Activated T-cell treated with anti-CD3 and anti-CD28 coated beads for 4 hours (primary cell): ENCODE measurements at regions not wholly inside any gene's neighbourhood (a gene's known extent, or its start where the extent isn't known, plus 50 kb on each side); places are given as distances from the start of the nearest gene placed in this dataset.

Experiments
- DNase-seq: peaks from one replicate; pipeline ENCODE4 v3.0.0-alpha.2; 2020

- DNase-seq = no peak
These were observed 472.0 kb upstream of the CNTNAP2 start for GRCh38 chr7:145644426-145645134.

DNA sequence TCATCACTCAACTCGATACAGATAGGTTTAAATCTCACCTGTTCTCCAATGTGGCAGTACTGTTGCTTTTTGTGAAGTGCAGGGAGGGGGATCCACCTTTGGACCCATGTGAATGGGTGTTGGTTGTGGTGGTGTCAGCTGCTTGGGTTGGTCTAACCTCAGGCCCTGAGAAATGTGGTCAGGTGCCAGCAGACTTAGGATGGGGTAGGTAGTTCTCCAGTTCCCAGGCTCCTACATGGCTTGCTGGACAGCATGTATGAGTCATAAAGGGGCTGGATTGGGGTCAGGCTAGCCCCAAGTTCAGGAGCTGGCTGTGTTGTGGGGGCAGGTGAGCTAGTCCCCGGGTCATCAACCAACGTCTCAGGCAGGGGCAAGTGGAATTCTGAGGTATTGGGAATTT lies 472.6 kb upstream of the CNTNAP2 start:
- no peak for DNase-seq

- DNase-seq = no peak
These were observed 483.1 kb upstream of the CNTNAP2 start for GRCh38 chr7:145633513-145633912.

DNA sequence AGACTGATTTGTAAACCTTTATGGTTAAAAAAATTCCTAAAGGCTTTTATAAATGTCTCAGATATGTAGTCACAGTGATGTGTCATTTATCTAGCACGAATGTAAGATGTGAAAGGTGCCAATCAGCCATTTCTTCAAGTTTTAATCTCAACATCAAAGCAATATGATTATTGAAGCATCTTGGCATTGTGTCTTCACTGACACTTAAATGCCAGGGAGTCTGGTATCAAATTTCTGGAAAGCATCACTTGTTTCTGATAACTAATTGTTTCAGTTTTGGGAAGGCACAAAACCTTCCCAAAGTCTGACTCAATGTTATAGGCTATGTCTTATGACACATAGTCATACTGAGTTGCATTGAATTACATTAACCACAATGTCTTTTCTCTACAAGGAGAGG lies 492.0 kb upstream of the CNTNAP2 start:
- DNase-seq = no peak

- no peak for DNase-seq
These were observed 510.6 kb upstream of the CNTNAP2 start for GRCh38 chr7:145605963-145606362.

DNA sequence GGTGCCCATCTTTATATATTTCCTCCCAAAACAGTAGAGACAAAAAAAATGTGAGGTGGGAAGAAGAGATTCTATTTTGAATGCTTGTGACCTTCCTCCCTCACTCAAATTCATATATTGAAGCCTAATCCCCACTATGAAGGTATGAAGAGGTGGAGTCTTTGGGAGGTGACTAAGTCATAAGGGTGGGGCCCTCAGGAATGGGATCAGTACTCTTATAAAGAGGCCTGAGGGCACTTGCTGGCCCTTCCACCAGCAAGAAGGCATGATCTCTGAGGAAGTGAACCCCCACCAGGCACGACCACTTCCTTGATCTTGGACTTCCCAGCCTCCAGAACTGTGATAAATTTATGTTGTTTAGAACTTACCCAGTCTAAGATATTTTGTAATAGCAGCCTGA lies 517.2 kb upstream of the CNTNAP2 start:
- DNase-seq = no peak

- DNase-seq = no peak
These were observed 532.2 kb upstream of the CNTNAP2 start for GRCh38 chr7:145584401-145584800.

- no peak for DNase-seq
These were observed 533.8 kb upstream of the CNTNAP2 start for GRCh38 chr7:145582742-145583303.

- no peak for DNase-seq
These were observed 558.8 kb upstream of the CNTNAP2 start for GRCh38 chr7:145557805-145558204.

- DNase-seq = no peak
These were observed 573.4 kb upstream of the CNTNAP2 start for GRCh38 chr7:145543242-145543641.

GRCh38 chr7:145539910-145540309 lies 576.7 kb upstream of the CNTNAP2 start:
- DNase-seq = no peak

GRCh38 chr7:145534301-145534700 lies 582.3 kb upstream of the CNTNAP2 start:
- DNase-seq = no peak

GRCh38 chr7:145520284-145520683 lies 596.3 kb upstream of the CNTNAP2 start:
- no peak for DNase-seq

DNA sequence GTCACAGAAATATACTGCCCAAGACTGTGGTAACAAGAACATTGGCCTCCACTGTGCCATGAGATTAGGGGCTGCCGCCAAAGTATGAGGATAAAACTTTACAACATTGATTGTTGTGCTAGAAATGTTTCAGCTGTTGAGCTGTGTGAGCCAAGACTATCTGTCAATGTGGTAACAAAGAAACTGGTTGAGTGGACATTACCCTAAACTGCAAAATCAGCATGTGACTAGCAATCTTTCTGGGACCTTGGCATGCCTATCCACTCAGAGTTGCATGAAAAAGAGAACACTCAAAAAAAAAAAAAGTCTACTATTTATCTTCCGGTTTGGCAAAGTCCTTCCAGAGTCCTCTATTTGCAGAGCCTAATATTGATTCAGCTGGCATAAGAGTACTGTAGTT lies 605.6 kb upstream of the CNTNAP2 start:
- no peak for DNase-seq

DNA sequence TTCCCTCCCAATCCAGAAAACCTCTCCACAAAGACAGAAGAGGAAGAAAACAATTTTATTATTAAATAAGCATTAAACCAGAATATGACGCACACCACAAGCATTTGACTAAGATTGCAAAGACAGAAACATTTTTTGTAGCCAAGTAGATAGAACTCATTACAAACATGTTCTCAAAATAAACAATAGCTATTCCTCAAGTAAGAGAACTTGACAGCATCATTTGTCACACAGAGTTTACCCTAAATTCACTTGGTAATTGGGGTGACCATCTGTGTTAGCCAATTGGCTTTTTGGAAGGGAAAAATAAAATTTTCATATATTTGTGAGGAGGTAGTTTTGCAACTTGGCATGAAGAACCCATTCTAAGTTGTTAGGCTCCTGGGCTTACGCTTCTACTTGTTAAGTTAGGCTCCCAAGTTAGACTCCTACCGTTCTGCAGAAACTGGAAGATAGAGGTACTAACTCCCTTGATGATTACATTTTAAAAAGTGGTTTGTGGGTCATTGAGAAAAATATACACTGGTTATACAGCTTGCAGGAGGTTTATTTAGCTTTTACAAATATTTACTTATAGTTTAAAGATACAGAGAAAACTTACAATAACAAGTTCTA lies 618.6 kb upstream of the CNTNAP2 start:
- DNase-seq = no peak

DNA sequence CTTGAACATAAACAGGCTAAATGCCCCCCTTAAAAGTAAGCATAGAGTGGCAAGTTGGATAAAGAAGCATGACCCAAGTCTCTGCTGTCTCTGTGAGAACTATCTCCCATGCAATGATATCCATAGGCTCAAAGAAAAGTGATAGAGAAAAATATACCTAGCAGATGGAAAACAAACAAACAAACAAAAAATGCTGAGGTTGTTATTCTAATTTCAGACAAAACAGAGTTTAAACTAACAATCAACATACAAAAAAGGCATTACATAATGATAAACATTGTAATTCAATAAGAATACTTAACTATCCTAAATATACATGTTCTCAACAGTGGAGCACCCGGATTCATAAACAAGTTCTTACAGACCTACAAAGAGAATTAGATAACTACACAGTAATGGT lies 626.2 kb upstream of the CNTNAP2 start:
- no peak for DNase-seq

DNA sequence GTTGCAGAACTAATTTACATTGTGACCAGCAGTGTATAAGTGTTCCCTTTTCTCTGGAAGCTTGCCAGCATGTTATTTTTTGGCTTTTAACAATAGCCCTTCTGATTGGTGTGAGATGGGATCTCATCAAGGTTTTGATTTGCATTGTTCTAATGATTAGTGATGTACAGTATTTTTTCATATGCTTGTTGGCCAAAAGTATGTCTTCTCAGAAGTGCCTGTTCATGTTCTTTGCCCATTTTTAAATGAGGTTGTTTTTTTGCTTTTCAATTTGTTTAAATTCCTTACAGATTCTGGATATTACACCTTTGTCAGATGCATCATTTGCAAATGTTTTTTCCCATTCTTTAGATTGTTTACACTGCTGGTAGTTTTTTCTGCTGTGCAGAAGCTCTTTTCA lies 627.0 kb upstream of the CNTNAP2 start:
- no peak for DNase-seq

DNA sequence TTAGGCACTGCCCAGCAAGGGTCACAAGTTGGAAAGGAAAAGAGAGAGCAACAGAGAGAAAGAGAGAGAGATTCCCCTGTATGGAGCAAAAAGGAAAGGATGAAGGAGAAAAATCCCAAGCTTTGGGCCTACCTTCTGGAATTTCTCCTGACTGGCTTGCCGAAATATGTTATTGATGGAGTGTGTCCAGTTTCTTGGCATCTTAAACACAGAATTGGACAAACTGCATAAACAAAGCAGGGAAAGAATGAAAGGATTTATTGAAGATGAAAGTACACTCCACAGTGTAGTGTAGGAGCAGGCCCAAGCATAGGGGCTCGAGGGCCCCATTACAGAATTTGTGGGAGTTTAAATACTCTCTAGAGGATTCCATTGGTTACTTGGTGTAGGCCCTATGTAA lies 627.8 kb upstream of the CNTNAP2 start:
- DNase-seq = no peak

DNA sequence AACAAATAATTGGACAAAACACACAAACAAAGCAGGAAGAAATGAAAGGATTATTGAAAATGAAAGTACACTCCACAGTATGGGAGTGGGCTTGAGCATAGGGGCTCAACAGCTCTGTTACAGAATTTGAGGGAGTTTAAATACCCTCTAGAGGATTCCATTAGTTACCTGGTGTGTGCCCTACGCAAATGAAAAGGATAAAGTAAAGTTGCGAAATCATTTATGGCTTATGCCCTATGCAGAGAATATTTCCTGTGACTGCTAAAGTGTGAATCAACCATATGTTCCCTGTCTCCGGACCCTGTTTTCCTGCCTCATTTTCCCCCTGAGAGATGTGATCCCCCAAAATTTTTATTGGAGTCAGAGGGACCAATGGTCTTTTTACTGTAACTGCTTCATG lies 634.6 kb upstream of the CNTNAP2 start:
- no peak for DNase-seq

DNA sequence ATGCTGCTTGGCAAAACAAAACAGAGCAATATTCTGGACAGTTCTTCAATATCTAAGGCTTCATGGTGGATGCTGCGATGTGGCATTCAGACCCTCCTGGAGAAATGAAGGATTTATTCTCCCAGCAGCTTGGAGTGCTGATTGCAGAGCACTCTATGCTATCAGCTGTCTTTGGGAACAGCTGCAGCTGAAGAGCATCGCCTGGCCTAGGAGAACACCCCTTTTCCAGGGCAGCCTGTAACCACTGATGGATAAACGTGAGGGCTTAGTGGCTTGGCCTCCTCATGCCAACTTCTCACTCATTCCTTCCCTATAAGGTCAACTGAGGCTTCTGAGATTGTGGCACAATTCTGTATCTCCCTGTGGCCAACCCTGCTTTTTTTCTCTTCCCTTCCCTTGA lies 638.1 kb upstream of the CNTNAP2 start:
- no peak for DNase-seq

- DNase-seq = no peak
These were observed 638.3 kb upstream of the TPK1 start for GRCh38 chr7:145474009-145474686.

DNA sequence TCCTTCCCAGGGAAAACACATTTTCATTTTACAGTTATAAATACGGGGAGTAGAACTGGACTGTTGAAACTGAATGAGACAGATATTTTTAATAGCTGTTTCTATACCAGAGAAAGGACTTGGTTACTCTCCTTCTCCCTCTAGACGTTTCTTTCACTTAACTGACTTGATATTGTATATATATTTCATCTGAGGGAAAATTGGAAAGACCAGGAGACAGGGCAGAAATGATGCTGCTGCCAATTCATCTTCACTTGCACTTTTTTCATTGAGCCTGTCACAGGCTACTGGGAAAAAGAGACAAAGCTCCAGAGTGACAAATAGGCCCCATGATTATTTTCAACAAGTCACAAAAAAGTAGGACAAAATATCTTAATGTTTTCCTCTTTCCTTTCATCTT lies 636.0 kb upstream of the TPK1 start:
- no peak for DNase-seq

GRCh38 chr7:145464287-145464686 lies 628.4 kb upstream of the TPK1 start:
- DNase-seq = no peak

- no peak for DNase-seq
These were observed 626.6 kb upstream of the TPK1 start for GRCh38 chr7:145462463-145462862.
